Smooth muscle cell (in vitro differentiated cells): ENCODE measurements at regions not wholly inside any gene's neighbourhood (a gene's known extent, or its start where the extent isn't known, plus 50 kb on each side); places are given as distances from the start of the nearest gene placed in this dataset.

Experiments used
- DNase-seq: peaks from one replicate; lab custom pipeline; 2025; ENCODE audit not compliant: unreplicated experiment; lab: John Stamatoyannopoulos, UW
- H2AFZ ChIP-seq: fragments of 200-600 bp; sonication (generic); 2 replicates; pipeline ENCODE4 v1.6.0; 2016; ENCODE audit warnings: antibody characterized with exemption, low read depth, mild to moderate bottlenecking
- H3F3A ChIP-seq: fragments of 200-600 bp; sonication (generic); 2 replicates; pipeline ENCODE4 v1.6.0; 2017; ENCODE audit warnings: antibody characterized with exemption, low read depth
- H3K27ac ChIP-seq: fragments of 200-600 bp; sonication (generic); 2 replicates; pipeline ENCODE4 v1.5.1; 2016; ENCODE audit warnings: low read depth, mild to moderate bottlenecking
- H3K27me3 ChIP-seq: fragments of 200-600 bp; sonication (generic); 2 replicates; pipeline ENCODE4 v1.6.1; 2016; ENCODE audit warnings: low read depth, mild to moderate bottlenecking
- H3K36me3 ChIP-seq: fragments of 200-600 bp; sonication (generic); 2 replicates; pipeline ENCODE4 v1.5.1; 2016; ENCODE audit warnings: low read depth
- H3K4me1 ChIP-seq: fragments of 200-600 bp; sonication (generic); 2 replicates; pipeline ENCODE4 v1.5.1; 2016; ENCODE audit warnings: low read depth
- H3K4me2 ChIP-seq: fragments of 200-600 bp; sonication (generic); 2 replicates; pipeline ENCODE4 v1.6.0; 2016; ENCODE audit warnings: mild to moderate bottlenecking
- H3K4me3 ChIP-seq: fragments of 200-600 bp; sonication (generic); 2 replicates; pipeline ENCODE4 v1.5.1; 2016; ENCODE audit warnings: mild to moderate bottlenecking
- H3K79me2 ChIP-seq: fragments of 200-600 bp; sonication (generic); 2 replicates; pipeline ENCODE4 v1.6.0; 2016; ENCODE audit warnings: low read depth, mild to moderate bottlenecking
- H3K9ac ChIP-seq: fragments of 200-600 bp; sonication (generic); 2 replicates; pipeline ENCODE4 v1.6.0; 2016; ENCODE audit warnings: low read depth
- H3K9me3 ChIP-seq: fragments of 200-600 bp; sonication (generic); replicated peaks from 2 replicates; pipeline ENCODE4 v1.5.1; 2016; ENCODE audit warnings: low read depth
- H4K20me1 ChIP-seq: fragments of 200-600 bp; sonication (generic); 2 replicates; pipeline ENCODE4 v1.6.0; 2016; ENCODE audit warnings: low read depth
- WGBS: methylation state at CpG from one replicate; pipeline ENCODE4 v1.1.7; 2016; ENCODE audit warnings: low lambda C conversion rate; 5-methylcytosine and 5-hydroxymethylcytosine counted together
- TF ChIP-seq, protein P1 (sequence below): fragments of 200-600 bp; sonication (generic); IDR thresholded peaks from 2 replicates; pipeline ENCODE4 v1.5.1; 2017; ENCODE audit warnings: borderline replicate concordance, mild to moderate bottlenecking, antibody characterized with exemption; ENCODE audit not compliant: insufficient read depth, poor library complexity, severe bottlenecking

DNA sequence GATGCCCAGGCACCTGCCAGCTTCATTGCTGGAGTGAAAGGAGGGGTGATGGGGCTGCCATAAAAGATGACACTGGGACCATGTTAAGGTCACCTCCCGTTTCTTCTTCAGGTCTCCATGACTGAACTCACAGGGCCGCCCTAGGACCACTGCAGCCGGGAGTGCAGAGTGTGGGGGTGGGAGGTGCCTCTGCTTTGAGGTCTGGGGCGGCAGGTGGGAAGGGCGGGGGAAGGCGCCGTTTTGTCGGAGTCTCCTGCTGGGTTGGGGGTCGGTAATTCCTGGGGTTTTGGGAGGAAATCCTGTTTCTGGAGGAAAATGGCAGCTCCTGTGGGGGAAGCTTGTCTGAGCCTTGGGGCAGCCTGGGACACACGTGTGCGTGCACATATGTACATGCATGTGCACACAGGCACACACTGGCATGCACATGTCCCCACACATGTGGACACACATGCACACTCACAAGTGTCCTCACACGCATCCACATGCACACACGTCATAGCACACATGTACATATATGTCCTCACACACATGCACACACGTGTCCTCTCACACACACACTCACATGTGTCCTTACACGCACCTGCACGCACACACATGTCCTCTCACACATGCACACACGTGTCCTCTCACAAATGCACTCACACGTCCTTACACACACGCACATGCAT lies 990.9 kb downstream of the BRD1 start:
- Histone ChIP-seq H3K4me3 (no peak overlapping the region), H3F3A (no peaks in the 10 kb centered on the region), H3K9me3 (no peaks in the 10 kb centered on the region), H3K4me2 (no peak overlapping the region), H3K27ac (no peak overlapping the region), H3K4me1 (no peaks in the 10 kb centered on the region), H2AFZ (no peak overlapping the region), H3K36me3 (no peaks in the 10 kb centered on the region), H3K9ac (no peak overlapping the region), H3K27me3 (no peaks in the 10 kb centered on the region), H4K20me1 (no peaks in the 10 kb centered on the region), H3K79me2 (no peaks in the 10 kb centered on the region)
- no peak for DNase-seq
- TF ChIP-seq, protein P1, sequence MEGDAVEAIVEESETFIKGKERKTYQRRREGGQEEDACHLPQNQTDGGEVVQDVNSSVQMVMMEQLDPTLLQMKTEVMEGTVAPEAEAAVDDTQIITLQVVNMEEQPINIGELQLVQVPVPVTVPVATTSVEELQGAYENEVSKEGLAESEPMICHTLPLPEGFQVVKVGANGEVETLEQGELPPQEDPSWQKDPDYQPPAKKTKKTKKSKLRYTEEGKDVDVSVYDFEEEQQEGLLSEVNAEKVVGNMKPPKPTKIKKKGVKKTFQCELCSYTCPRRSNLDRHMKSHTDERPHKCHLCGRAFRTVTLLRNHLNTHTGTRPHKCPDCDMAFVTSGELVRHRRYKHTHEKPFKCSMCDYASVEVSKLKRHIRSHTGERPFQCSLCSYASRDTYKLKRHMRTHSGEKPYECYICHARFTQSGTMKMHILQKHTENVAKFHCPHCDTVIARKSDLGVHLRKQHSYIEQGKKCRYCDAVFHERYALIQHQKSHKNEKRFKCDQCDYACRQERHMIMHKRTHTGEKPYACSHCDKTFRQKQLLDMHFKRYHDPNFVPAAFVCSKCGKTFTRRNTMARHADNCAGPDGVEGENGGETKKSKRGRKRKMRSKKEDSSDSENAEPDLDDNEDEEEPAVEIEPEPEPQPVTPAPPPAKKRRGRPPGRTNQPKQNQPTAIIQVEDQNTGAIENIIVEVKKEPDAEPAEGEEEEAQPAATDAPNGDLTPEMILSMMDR: no peak
- WGBS: 93% methylated on average over 16 of the region's 19 CpGs

DNA sequence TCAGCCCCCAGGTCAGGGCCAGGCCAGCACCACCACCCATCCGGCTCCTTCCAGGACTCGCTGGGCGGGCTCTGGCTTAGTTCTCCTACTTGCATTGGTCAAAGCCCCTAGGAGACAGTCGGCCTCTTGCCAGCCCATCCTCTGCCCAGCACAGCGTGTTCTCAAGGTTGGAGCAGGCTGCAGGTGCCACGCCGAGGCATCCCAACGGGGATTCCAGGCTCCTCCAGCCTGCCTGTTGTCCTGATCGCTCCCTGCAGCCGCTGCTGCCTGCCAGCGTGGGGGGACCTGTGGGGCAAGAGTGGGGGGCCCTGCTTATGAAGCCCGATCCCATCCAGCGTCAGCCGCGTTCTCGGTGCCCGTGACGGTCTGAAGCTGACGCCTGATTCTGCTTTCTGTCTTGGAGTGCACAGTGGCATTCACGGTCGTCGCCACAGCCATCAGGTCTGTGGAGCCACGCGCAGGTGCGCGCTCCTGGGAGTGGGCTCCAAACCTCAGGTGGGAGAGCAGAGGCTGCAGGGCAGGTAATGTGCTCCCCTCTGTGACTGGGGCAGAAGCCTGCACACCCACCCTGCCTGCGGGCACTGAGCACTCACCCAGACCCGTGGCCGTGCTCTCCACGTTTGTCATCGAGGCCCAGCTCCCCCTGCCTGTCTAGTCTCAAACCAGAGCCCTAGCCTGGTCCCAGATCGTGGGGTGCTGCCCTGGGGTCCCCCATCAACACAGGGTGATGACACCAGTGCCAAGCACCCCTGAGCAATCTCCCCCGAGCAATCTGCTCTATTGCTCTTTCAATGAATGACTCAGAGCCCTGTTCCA lies 991.6 kb downstream of the BRD1 start:
- Histone ChIP-seq H3K36me3 (no peaks in the 10 kb centered on the region), H3K79me2 (no peaks in the 10 kb centered on the region), H3K9ac (no peak overlapping the region), H3K27ac (no peak overlapping the region), H4K20me1 (no peaks in the 10 kb centered on the region), H3K4me1 (no peaks in the 10 kb centered on the region), H2AFZ (no peak overlapping the region), H3K4me2 (no peak overlapping the region), H3K27me3 (no peaks in the 10 kb centered on the region), H3F3A (no peaks in the 10 kb centered on the region), H3K4me3 (no peak overlapping the region), H3K9me3 (no peaks in the 10 kb centered on the region)
- no peak for DNase-seq
- TF ChIP-seq, protein P1: no peak
- WGBS: 93% methylated on average over 32 of the region's 33 CpGs

DNA sequence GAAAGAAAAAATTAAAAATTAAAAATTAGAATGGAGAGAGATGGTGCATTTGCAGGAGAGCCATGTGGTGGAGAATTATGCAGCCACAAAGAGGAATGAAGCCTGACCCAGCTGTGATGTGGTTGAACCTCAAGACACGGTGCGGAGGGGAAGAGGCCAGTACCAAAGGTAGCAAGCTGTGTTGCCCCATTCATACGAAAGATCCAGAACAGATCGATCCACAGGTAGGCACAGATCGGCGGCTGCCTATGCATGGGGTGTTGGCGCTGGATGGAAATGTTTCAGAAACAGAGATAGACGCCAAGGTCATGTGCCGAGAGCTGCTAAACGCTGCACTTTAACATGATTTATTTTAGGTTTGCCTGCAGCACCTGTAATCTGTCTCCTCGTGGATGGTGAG lies 992.3 kb downstream of the BRD1 start:
- no peaks in the 10 kb centered on the region for H3K36me3 ChIP-seq
- 94% methylated on average over 11 of the region's 11 CpGs for WGBS
- H2AFZ ChIP-seq: no peak overlapping the region
- no peak for DNase-seq
- no peaks in the 10 kb centered on the region for H3F3A ChIP-seq
- no peaks in the 10 kb centered on the region for H4K20me1 ChIP-seq
- no peak overlapping the region for H3K27ac ChIP-seq
- H3K9ac ChIP-seq: no peak overlapping the region
- no peak overlapping the region for H3K4me3 ChIP-seq
- H3K9me3 ChIP-seq: no peaks in the 10 kb centered on the region
- no peak overlapping the region for H3K4me2 ChIP-seq
- no peaks in the 10 kb centered on the region for H3K4me1 ChIP-seq
- TF ChIP-seq, protein P1: no peak
- no peaks in the 10 kb centered on the region for H3K27me3 ChIP-seq
- no peaks in the 10 kb centered on the region for H3K79me2 ChIP-seq
